H1 (cell line): ENCODE measurements at regions not wholly inside any gene's neighbourhood (a gene's known extent, or its start where the extent isn't known, plus 50 kb on each side); places are given as distances from the start of the nearest gene placed in this dataset.

ENCODE experiments used
- CTCF ChIA-PET: fragments of 300-600 bp; sonication (Branson Sonifier 250); formaldehyde crosslinking; loops from one replicate; lab custom pipeline; 2021; ENCODE audit not compliant: partially characterized antibody; lab: Charles Lee
- POLR2A ChIA-PET: fragments of 300-600 bp; sonication (Branson Sonifier 250); formaldehyde crosslinking; loops from one replicate; lab custom pipeline; 2021; ENCODE audit warnings: inconsistent platforms; ENCODE audit not compliant: partially characterized antibody; lab: Charles Lee
- DNase-seq, 2 experiments: peaks; one replicate each; pipeline versions ENCODE4 v3.0.0 to v3.0.0-alpha.2; 2010 to 2022; ENCODE audit warnings: low spot score in 2 of 2, low read depth in 1 of 2, mixed read lengths in 1 of 2
- FAIRE-seq: peaks from 2 replicates; lab custom pipeline; 2011; peaks lifted over from hg19 to GRCh38; lab: Jason Lieb, UNC
- H2AFZ ChIP-seq: 2 replicates; pipeline ENCODE4 v1.8.1; 2012; ENCODE audit warnings: low read length, inconsistent platforms
- H2AK5ac ChIP-seq: 2 replicates; pipeline ENCODE4 v1.6.1; 2013; ENCODE audit warnings: low read depth, low read length
- H2BK120ac ChIP-seq: replicated peaks from 2 replicates; pipeline ENCODE3; 2013; ENCODE audit warnings: low read depth, low read length, inconsistent platforms
- H2BK12ac ChIP-seq: 2 replicates; pipeline ENCODE4 v1.6.1; 2013; ENCODE audit warnings: low read depth, low read length
- H2BK15ac ChIP-seq: 2 replicates; pipeline ENCODE4 v1.6.1; 2013; ENCODE audit warnings: low read length
- H2BK20ac ChIP-seq: 2 replicates; pipeline ENCODE4 v1.6.1; 2013; ENCODE audit warnings: low read length
- H2BK5ac ChIP-seq: 2 replicates; pipeline ENCODE4 v1.6.1; 2013; ENCODE audit warnings: low read depth, low read length
- H3K14ac ChIP-seq: 2 replicates; pipeline ENCODE4 v1.6.1; 2013; ENCODE audit warnings: inconsistent platforms; ENCODE audit not compliant: insufficient read length
- H3K18ac ChIP-seq: 2 replicates; pipeline ENCODE4 v1.6.1; 2013; ENCODE audit warnings: low read length; ENCODE audit errors: extremely low read depth
- H3K23ac ChIP-seq: 2 replicates; pipeline ENCODE4 v1.6.1; 2013; ENCODE audit warnings: inconsistent platforms; ENCODE audit not compliant: insufficient read length
- H3K23me2 ChIP-seq: 2 replicates; pipeline ENCODE4 v1.6.1; 2013; ENCODE audit warnings: low read depth, low read length
- H3K27ac ChIP-seq: 2 replicates; pipeline ENCODE4 v1.6.1; 2011; ENCODE audit warnings: low read depth, low read length, inconsistent platforms
- H3K27me3 ChIP-seq, 4 experiments: replicated peaks in 1 of 4; 1 replicate in 1 of 4; 2 replicates in 3 of 4; pipeline versions ENCODE4 v1.6.1 to v1.8.1; 2011 to 2013; ENCODE audit warnings: low read length in 3 of 4, mild to moderate bottlenecking in 3 of 4, inconsistent platforms in 2 of 4, mixed read lengths in 2 of 4, moderate library complexity in 1 of 4; ENCODE audit not compliant: control insufficient read depth in 3 of 4, insufficient read depth in 3 of 4; ENCODE audit errors: extremely low read depth in 1 of 4
- H3K36me3 ChIP-seq, 4 experiments: 2 replicates each; pipeline versions ENCODE4 v1.6.1 to v1.8.1; 2011 to 2013; ENCODE audit warnings: mild to moderate bottlenecking in 4 of 4, low read length in 3 of 4, moderate library complexity in 2 of 4, control low read depth in 1 of 4, inconsistent platforms in 1 of 4; ENCODE audit not compliant: insufficient read depth in 4 of 4, control insufficient read depth in 2 of 4
- H3K4ac ChIP-seq: replicated peaks from 2 replicates; pipeline ENCODE3; 2013; ENCODE audit warnings: low read length, low read depth, mixed read lengths, inconsistent platforms; ENCODE audit not compliant: insufficient read length
- H3K4me1 ChIP-seq, 4 experiments: replicated peaks in 1 of 4; 1 replicate in 1 of 4; 2 replicates in 3 of 4; pipeline versions ENCODE4 v1.6.1 to v1.8.1; 2011 to 2013; ENCODE audit warnings: low read length in 3 of 4, inconsistent platforms in 2 of 4, mixed read lengths in 1 of 4; ENCODE audit not compliant: insufficient read depth in 4 of 4, control insufficient read depth in 3 of 4
- H3K4me2 ChIP-seq, 2 experiments: 2 replicates each; pipeline versions ENCODE4 v1.6.1 to v1.8.1; 2011 to 2013; ENCODE audit warnings: low read depth in 2 of 2, low read length in 2 of 2, control low read depth in 1 of 2, inconsistent platforms in 1 of 2, mild to moderate bottlenecking in 1 of 2; ENCODE audit not compliant: insufficient read depth in 1 of 2
- H3K4me3 ChIP-seq, 4 experiments: fragments of 200-600, 300-600 bp in 1 of 4; sonication (generic), shearing (Covaris generic), sonication (Bioruptor Twin) in 1 of 4; 2 replicates each; pipeline versions ENCODE4 v1.5.1 to v1.8.1; 2011 to 2016; ENCODE audit warnings: low read length in 4 of 4, low read depth in 3 of 4, control low read depth in 2 of 4, inconsistent platforms in 2 of 4, mild to moderate bottlenecking in 2 of 4, mixed read lengths in 1 of 4, moderate library complexity in 1 of 4; ENCODE audit not compliant: insufficient read depth in 2 of 4; ENCODE audit errors: extremely low read depth in 1 of 4
- H3K56ac ChIP-seq: replicated peaks from 2 replicates; pipeline ENCODE3; 2013; ENCODE audit warnings: low read depth, mild to moderate bottlenecking, mixed read lengths, low read length, inconsistent platforms; ENCODE audit not compliant: insufficient read length
- H3K79me1 ChIP-seq: 2 replicates; pipeline ENCODE4 v1.6.1; 2013; ENCODE audit warnings: low read depth, low read length, control low read depth
- H3K79me2 ChIP-seq, 2 experiments: 2 replicates each; pipeline versions ENCODE4 v1.6.1 to v1.8.1; 2012 to 2013; ENCODE audit warnings: low read length in 2 of 2, mild to moderate bottlenecking in 2 of 2, inconsistent platforms in 1 of 2; ENCODE audit not compliant: insufficient read depth in 2 of 2, control insufficient read depth in 1 of 2
- H3K9ac ChIP-seq, 4 experiments: replicated peaks in 1 of 4; 1 replicate in 1 of 4; 2 replicates in 3 of 4; pipeline versions ENCODE4 v1.6.1 to v1.8.1; 2011 to 2013; ENCODE audit warnings: low read depth in 3 of 4, low read length in 3 of 4, control low read depth in 2 of 4, mild to moderate bottlenecking in 2 of 4, moderate library complexity in 2 of 4, inconsistent platforms in 1 of 4; ENCODE audit errors: extremely low read depth in 1 of 4
- H3K9me3 ChIP-seq, 2 experiments: 2 replicates each; pipeline versions ENCODE4 v1.6.1 to v1.8.1; 2012 to 2013; ENCODE audit warnings: mild to moderate bottlenecking in 2 of 2, moderate library complexity in 2 of 2, control low read depth in 1 of 2, inconsistent platforms in 1 of 2, low read depth in 1 of 2, low read length in 1 of 2, mixed read lengths in 1 of 2; ENCODE audit not compliant: insufficient read depth in 2 of 2
- H4K20me1 ChIP-seq, 2 experiments: replicated peaks in 1 of 2; 2 replicates each; pipeline versions ENCODE3 to v1.8.1; 2011 to 2013; ENCODE audit warnings: inconsistent platforms in 2 of 2, low read length in 2 of 2, mild to moderate bottlenecking in 1 of 2; ENCODE audit not compliant: insufficient read depth in 2 of 2, control insufficient read depth in 1 of 2
- H4K5ac ChIP-seq: 2 replicates; pipeline ENCODE4 v1.6.1; 2013; ENCODE audit warnings: low read length, low read depth, mixed read lengths, inconsistent platforms; ENCODE audit not compliant: insufficient read length
- H4K8ac ChIP-seq: 2 replicates; pipeline ENCODE4 v1.8.0; 2013; ENCODE audit warnings: mild to moderate bottlenecking, moderate library complexity, low read length, inconsistent platforms; ENCODE audit not compliant: insufficient read depth; ENCODE audit errors: extremely low read depth
- H4K91ac ChIP-seq: replicated peaks from 2 replicates; pipeline ENCODE3; 2013; ENCODE audit warnings: low read length, mixed read lengths, inconsistent platforms; ENCODE audit not compliant: insufficient read length
- ATF2 ChIP-seq: IDR thresholded peaks from 2 replicates; pipeline ENCODE4 v1.6.1; 2012; ENCODE audit warnings: low read length, inconsistent platforms
- ATF3 ChIP-seq: IDR thresholded peaks from 2 replicates; pipeline ENCODE4 v1.6.1; 2011; ENCODE audit warnings: low read depth, mild to moderate bottlenecking, low read length; ENCODE audit not compliant: insufficient read depth
- CREB1 ChIP-seq: IDR thresholded peaks from 2 replicates; pipeline ENCODE4 v1.6.1; 2012; ENCODE audit warnings: inconsistent platforms
- EP300 ChIP-seq, 2 experiments: IDR thresholded peaks; 1 replicate in 1 of 2; 2 replicates in 1 of 2; pipeline ENCODE4 v1.6.1; 2011 to 2012; ENCODE audit warnings: low read depth in 2 of 2, low read length in 2 of 2, mild to moderate bottlenecking in 2 of 2, borderline replicate concordance in 1 of 2, inconsistent platforms in 1 of 2, moderate library complexity in 1 of 2
- NRF1 ChIP-seq: IDR thresholded peaks from 2 replicates; pipeline ENCODE4 v1.6.1; 2011; ENCODE audit warnings: mild to moderate bottlenecking, low read depth, low read length, improper control_type of control experiment
- PHF8 ChIP-seq: fragments of 200-600 bp; sonication (generic); conservative IDR thresholded peaks from 2 replicates; pipeline ENCODE4 v1.7.1; 2012; ENCODE audit warnings: low read depth, mild to moderate bottlenecking, inconsistent platforms, low read length, moderate library complexity
- RAD21 ChIP-seq, 2 experiments: IDR thresholded peaks in 1 of 2; conservative IDR thresholded peaks in 1 of 2; 2 replicates each; pipeline ENCODE4 v1.6.1; 2011; ENCODE audit warnings: low read depth in 2 of 2, low read length in 2 of 2, improper control_type of control experiment in 1 of 2, inconsistent platforms in 1 of 2, mild to moderate bottlenecking in 1 of 2, moderate library complexity in 1 of 2
- SP2 ChIP-seq: IDR thresholded peaks from 2 replicates; pipeline ENCODE4 v1.6.1; 2012; ENCODE audit warnings: mild to moderate bottlenecking, low read length, inconsistent platforms
- SRF ChIP-seq: IDR thresholded peaks from 2 replicates; pipeline ENCODE4 v1.6.1; 2011; ENCODE audit warnings: mild to moderate bottlenecking, low read depth, low read length, moderate library complexity
- YY1 ChIP-seq: IDR thresholded peaks from 2 replicates; pipeline ENCODE4 v1.6.1; 2011; ENCODE audit warnings: low read depth, mild to moderate bottlenecking, low read length
- WGBS, 2 experiments: shearing (Covaris generic) in 1 of 2; methylation state at CpG; one replicate each; pipeline versions ENCODE4 v1.1.6 to v1.1.7; 2013 to 2015; ENCODE audit warnings: low lambda C conversion rate in 2 of 2, mixed read lengths in 2 of 2, inconsistent platforms in 1 of 2, low coverage in 1 of 2, missing lambda C conversion rate in 1 of 2; ENCODE audit not compliant: insufficient replicate concordance in 2 of 2, insufficient coverage in 1 of 2, insufficient read length in 1 of 2; ENCODE audit errors: extremely low coverage in 1 of 2, missing lambda C conversion rate in 1 of 2; 5-methylcytosine and 5-hydroxymethylcytosine counted together

DNA sequence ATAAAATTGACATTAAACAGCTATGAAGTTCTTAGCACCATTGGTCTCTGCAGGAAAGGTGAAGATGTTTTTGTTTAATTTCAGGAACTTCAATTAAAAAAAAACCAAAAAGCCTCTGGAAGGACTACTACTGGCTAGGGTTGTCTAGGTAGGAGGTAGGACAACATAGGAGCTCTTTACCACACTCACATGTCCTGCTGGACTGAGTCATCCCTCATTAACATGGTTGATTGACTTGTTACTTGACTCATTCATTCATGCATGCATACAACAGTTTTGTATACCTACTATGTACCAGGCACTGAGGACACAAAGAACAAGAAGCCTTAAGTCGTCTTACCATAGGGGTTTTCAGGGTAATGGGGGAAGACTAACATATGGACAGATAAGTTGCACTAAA, 216.9 kb upstream of the ARHGAP20 start:
- 50% methylated on average over 1 of the region's 1 CpG; no CpG with 5 or more reads in 1 of the 2 experiments for whole genome bisulfite sequencing, 2 experiments
- H3K18ac ChIP-seq: no peak overlapping the region
- TF ChIP-seq ATF3 (no peak), EP300 (IDR thresholded peaks at IDR 0.05; ENCODE audit: borderline replicate concordance in 1 of 2, low read depth in 2 of 2, low read length in 2 of 2) (no peak), YY1 (no peak), SRF (no peak), ATF2 (no peak), SP2 (no peak), NRF1 (no peak), RAD21 (IDR thresholded peaks at IDR 0.05 in 1 of 2, conservative IDR thresholded peaks at IDR 0.05 in 1 of 2; ENCODE audit: low read depth in 2 of 2, low read length in 2 of 2) (no peak), PHF8 (no peak), CREB1 (no peak)

More for the DNA sequence above, 216.9 kb upstream of the ARHGAP20 start:
- H3K9me3 ChIP-seq: no peaks in the 10 kb centered on the region
- no peak for DNase-seq
- H2BK20ac ChIP-seq: no peak overlapping the region
- no peak overlapping the region for H4K5ac ChIP-seq
- no peak overlapping the region for H2BK120ac ChIP-seq
- H3K4me1 ChIP-seq: no peaks in the 10 kb centered on the region
- ChIA-PET POLR2A (no interaction called here), CTCF (interaction anchor here (0.6 to 1.0 kb wide), 2 partner anchors 23 to 450 kb away, joined by 3 to 5 read pairs; no protein-coding TSS in a partner anchor)
- no peak for FAIRE-seq
- H3K23ac ChIP-seq: no peak overlapping the region
- no peak overlapping the region for H4K91ac ChIP-seq
- H2BK12ac ChIP-seq: no peak overlapping the region
- no peak overlapping the region for H3K9ac ChIP-seq
- no peak overlapping the region for H3K4me3 ChIP-seq
- no peaks in the 10 kb centered on the region for H3K27me3 ChIP-seq
- H3K56ac ChIP-seq: no peak overlapping the region
- no peak overlapping the region for H3K27ac ChIP-seq
- no peak overlapping the region for H3K14ac ChIP-seq
- H4K8ac ChIP-seq: no peak overlapping the region
- no peak overlapping the region for H2BK5ac ChIP-seq
- no peak overlapping the region for H2AK5ac ChIP-seq
- H3K79me1 ChIP-seq: no peaks in the 10 kb centered on the region
- H3K36me3 ChIP-seq: no peaks in the 10 kb centered on the region
- no peak overlapping the region for H2AFZ ChIP-seq
- no peaks in the 10 kb centered on the region for H4K20me1 ChIP-seq
- H2BK15ac ChIP-seq: no peak overlapping the region
- H3K23me2 ChIP-seq: no peaks in the 10 kb centered on the region
- H3K79me2 ChIP-seq: no peaks in the 10 kb centered on the region
- no peak overlapping the region for H3K4me2 ChIP-seq
- no peak overlapping the region for H3K4ac ChIP-seq
